H1 (cell line): ENCODE measurements at regions not wholly inside any gene's neighbourhood (a gene's known extent, or its start where the extent isn't known, plus 50 kb on each side); places are given as distances from the start of the nearest gene placed in this dataset.

Source experiments
- BCL11A ChIP-seq, 2 experiments: IDR thresholded peaks; one replicate each; pipeline ENCODE4 v1.6.1; 2011; ENCODE audit warnings: low read depth in 2 of 2, low read length in 2 of 2, mild to moderate bottlenecking in 2 of 2
- BRCA1 ChIP-seq: IDR thresholded peaks from 2 replicates; pipeline ENCODE4 v1.6.1; 2012; ENCODE audit warnings: low read depth, low read length, improper control_type of control experiment
- CBX8 ChIP-seq: fragments of 300-800, 300-1000 bp; sonication (generic); IDR thresholded peaks from 2 replicates; pipeline ENCODE4 v1.7.1; 2016; ENCODE audit warnings: low read depth, low read length, borderline replicate concordance
- CHD2 ChIP-seq: IDR thresholded peaks from 2 replicates; pipeline ENCODE4 v1.6.1; 2012; ENCODE audit warnings: low read length, improper control_type of control experiment
- JUN ChIP-seq: IDR thresholded peaks from 2 replicates; pipeline ENCODE4 v1.6.1; 2011; ENCODE audit warnings: low read depth, mild to moderate bottlenecking, improper control_type of control experiment, low read length
- NANOG ChIP-seq: IDR thresholded peaks from 2 replicates; pipeline ENCODE4 v1.6.1; 2011; ENCODE audit warnings: low read length, low read depth, mild to moderate bottlenecking, inconsistent platforms; ENCODE audit not compliant: insufficient read depth, poor library complexity, severe bottlenecking
- TF ChIP-seq, protein P1 (sequence below): IDR thresholded peaks from 2 replicates; pipeline ENCODE4 v1.6.1; 2012; ENCODE audit warnings: low read length, inconsistent platforms
- TF ChIP-seq, protein P2 (sequence below), 3 experiments: IDR thresholded peaks; 1 replicate in 2 of 3; 2 replicates in 1 of 3; pipeline versions ENCODE4 v1.5.1 to v1.6.1; 2011; ENCODE audit warnings: low read length in 3 of 3, mild to moderate bottlenecking in 3 of 3, inconsistent platforms in 2 of 3, low read depth in 1 of 3, moderate library complexity in 1 of 3; ENCODE audit not compliant: insufficient read depth in 1 of 3; ENCODE audit errors: control extremely low read depth in 1 of 3

DNA sequence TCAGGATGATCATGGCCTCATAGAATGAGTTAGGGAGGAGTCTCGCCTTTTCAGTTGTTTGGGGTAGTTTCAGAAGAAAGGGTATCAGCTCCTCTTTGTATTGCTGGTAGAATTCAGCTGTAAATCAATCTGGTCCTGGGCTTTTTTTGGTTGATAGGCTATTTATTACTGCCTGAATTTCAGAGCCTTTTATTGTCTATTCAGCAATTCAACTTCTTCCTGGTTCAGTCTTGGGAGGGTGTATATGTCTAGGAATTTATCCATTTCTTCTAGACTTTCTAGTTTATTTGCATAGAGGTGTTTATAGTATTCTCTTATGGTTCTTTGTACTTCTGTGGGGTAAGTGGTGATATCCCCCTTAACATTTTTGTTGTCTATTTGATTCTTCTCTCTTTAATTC, 1024.2 kb downstream of the DIPK2A start (continued):
- TF ChIP-seq, protein P1, sequence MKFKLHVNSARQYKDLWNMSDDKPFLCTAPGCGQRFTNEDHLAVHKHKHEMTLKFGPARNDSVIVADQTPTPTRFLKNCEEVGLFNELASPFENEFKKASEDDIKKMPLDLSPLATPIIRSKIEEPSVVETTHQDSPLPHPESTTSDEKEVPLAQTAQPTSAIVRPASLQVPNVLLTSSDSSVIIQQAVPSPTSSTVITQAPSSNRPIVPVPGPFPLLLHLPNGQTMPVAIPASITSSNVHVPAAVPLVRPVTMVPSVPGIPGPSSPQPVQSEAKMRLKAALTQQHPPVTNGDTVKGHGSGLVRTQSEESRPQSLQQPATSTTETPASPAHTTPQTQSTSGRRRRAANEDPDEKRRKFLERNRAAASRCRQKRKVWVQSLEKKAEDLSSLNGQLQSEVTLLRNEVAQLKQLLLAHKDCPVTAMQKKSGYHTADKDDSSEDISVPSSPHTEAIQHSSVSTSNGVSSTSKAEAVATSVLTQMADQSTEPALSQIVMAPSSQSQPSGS: no peak
- TF ChIP-seq CHD2: no peak
- no peak for TF ChIP-seq NANOG
- TF ChIP-seq BCL11A (IDR thresholded peaks at IDR 0.05; ENCODE audit: low read depth in 2 of 2, low read length in 2 of 2): no peak
- TF ChIP-seq, protein P2, sequence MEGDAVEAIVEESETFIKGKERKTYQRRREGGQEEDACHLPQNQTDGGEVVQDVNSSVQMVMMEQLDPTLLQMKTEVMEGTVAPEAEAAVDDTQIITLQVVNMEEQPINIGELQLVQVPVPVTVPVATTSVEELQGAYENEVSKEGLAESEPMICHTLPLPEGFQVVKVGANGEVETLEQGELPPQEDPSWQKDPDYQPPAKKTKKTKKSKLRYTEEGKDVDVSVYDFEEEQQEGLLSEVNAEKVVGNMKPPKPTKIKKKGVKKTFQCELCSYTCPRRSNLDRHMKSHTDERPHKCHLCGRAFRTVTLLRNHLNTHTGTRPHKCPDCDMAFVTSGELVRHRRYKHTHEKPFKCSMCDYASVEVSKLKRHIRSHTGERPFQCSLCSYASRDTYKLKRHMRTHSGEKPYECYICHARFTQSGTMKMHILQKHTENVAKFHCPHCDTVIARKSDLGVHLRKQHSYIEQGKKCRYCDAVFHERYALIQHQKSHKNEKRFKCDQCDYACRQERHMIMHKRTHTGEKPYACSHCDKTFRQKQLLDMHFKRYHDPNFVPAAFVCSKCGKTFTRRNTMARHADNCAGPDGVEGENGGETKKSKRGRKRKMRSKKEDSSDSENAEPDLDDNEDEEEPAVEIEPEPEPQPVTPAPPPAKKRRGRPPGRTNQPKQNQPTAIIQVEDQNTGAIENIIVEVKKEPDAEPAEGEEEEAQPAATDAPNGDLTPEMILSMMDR (IDR thresholded peaks at IDR 0.05; ENCODE audit: control extremely low read depth in 1 of 3, insufficient read depth in 1 of 3, low read depth in 1 of 3, low read length in 3 of 3): no peak
- TF ChIP-seq JUN: no peak
- TF ChIP-seq CBX8: no peak
- TF ChIP-seq BRCA1: no peak
